ENCODE measurements at regions not wholly inside any gene's neighbourhood (a gene's known extent, or its start where the extent isn't known, plus 50 kb on each side); places are given as distances from the start of the nearest gene placed in this dataset.

GRCh38 chr12:74292351-74293194, 245.1 kb upstream of the ATXN7L3B start:
- 89% methylated on average over 30 of the region's 30 CpGs for WGBS
- DNase-seq (ENCODE audit: extremely low spot score) = no peak
- Histone ChIP-seq H3K4me1 (ENCODE audit: insufficient read depth) (no peaks in the 10 kb centered on the region), H3K27ac (ENCODE audit: low read depth) (no peak overlapping the region), H3K4me3 (ENCODE audit: low read depth, low read length) (no peak overlapping the region), H3K36me3 (ENCODE audit: insufficient read depth) (no peaks in the 10 kb centered on the region)

- H3K4me1 ChIP-seq (ENCODE audit: insufficient read depth) = no peaks in the 10 kb centered on the region
- no peak for DNase-seq (ENCODE audit: extremely low spot score)
- WGBS = 92% methylated on average over 15 of the region's 15 CpGs
- H3K27ac ChIP-seq (ENCODE audit: low read depth) = no peak overlapping the region
- H3K36me3 ChIP-seq (ENCODE audit: insufficient read depth) = no peaks in the 10 kb centered on the region
- H3K4me3 ChIP-seq (ENCODE audit: low read depth, low read length) = no peak overlapping the region
Measured at GRCh38 chr12:74293689-74294131, 243.9 kb upstream of the ATXN7L3B start.

GRCh38 chr12:74317078-74317601, 220.5 kb upstream of the ATXN7L3B start:
- H3K36me3 ChIP-seq (ENCODE audit: insufficient read depth) = no peaks in the 10 kb centered on the region
- DNase-seq (ENCODE audit: extremely low spot score) = peak; percentile 91
- H3K4me3 ChIP-seq (ENCODE audit: low read depth, low read length) = no peak overlapping the region
- WGBS = 15% methylated on average over 2 of the region's 2 CpGs
- H3K27ac ChIP-seq (ENCODE audit: low read depth) = no peak overlapping the region
- no peaks in the 10 kb centered on the region for H3K4me1 ChIP-seq (ENCODE audit: insufficient read depth)

- no peaks in the 10 kb centered on the region for H3K36me3 ChIP-seq (ENCODE audit: insufficient read depth)
- 18% methylated on average over 1 of the region's 1 CpG for WGBS
- no peaks in the 10 kb centered on the region for H3K4me1 ChIP-seq (ENCODE audit: insufficient read depth)
- no peak for DNase-seq (ENCODE audit: extremely low spot score)
- H3K4me3 ChIP-seq (ENCODE audit: low read depth, low read length) = no peak overlapping the region
- H3K27ac ChIP-seq (ENCODE audit: low read depth) = no peak overlapping the region
Measured at GRCh38 chr12:74317741-74318140, 219.9 kb upstream of the ATXN7L3B start.

- Histone ChIP-seq H3K36me3 (ENCODE audit: insufficient read depth) (no peaks in the 10 kb centered on the region), H3K4me1 (ENCODE audit: insufficient read depth) (no peaks in the 10 kb centered on the region), H3K4me3 (ENCODE audit: low read depth, low read length) (no peak overlapping the region), H3K27ac (ENCODE audit: low read depth) (no peak overlapping the region)
- DNase-seq (ENCODE audit: extremely low spot score) = no peak
- 75% methylated on average over 5 of the region's 5 CpGs for WGBS
Measured at GRCh38 chr12:74319886-74320285, 217.7 kb upstream of the ATXN7L3B start.

GRCh38 chr12:74321381-74321780, 216.3 kb upstream of the ATXN7L3B start:
- DNase-seq (ENCODE audit: extremely low spot score) = no peak
- H3K27ac ChIP-seq (ENCODE audit: low read depth) = no peak overlapping the region
- WGBS = 82% methylated on average over 6 of the region's 6 CpGs
- no peaks in the 10 kb centered on the region for H3K4me1 ChIP-seq (ENCODE audit: insufficient read depth)
- H3K4me3 ChIP-seq (ENCODE audit: low read depth, low read length) = no peak overlapping the region
- H3K36me3 ChIP-seq (ENCODE audit: insufficient read depth) = no peaks in the 10 kb centered on the region

GRCh38 chr12:74322792-74323191, 214.8 kb upstream of the ATXN7L3B start:
- H3K27ac ChIP-seq (ENCODE audit: low read depth) = no peak overlapping the region
- 54% methylated on average over 2 of the region's 2 CpGs for WGBS
- no peaks in the 10 kb centered on the region for H3K4me1 ChIP-seq (ENCODE audit: insufficient read depth)
- no peak for DNase-seq (ENCODE audit: extremely low spot score)
- no peaks in the 10 kb centered on the region for H3K36me3 ChIP-seq (ENCODE audit: insufficient read depth)
- no peak overlapping the region for H3K4me3 ChIP-seq (ENCODE audit: low read depth, low read length)

- DNase-seq (ENCODE audit: extremely low spot score) = no peak
- 72% methylated on average over 2 of the region's 2 CpGs for WGBS
- H3K4me3 ChIP-seq (ENCODE audit: low read depth, low read length) = no peak overlapping the region
- no peak overlapping the region for H3K27ac ChIP-seq (ENCODE audit: low read depth)
- H3K36me3 ChIP-seq (ENCODE audit: insufficient read depth) = no peaks in the 10 kb centered on the region
- H3K4me1 ChIP-seq (ENCODE audit: insufficient read depth) = no peaks in the 10 kb centered on the region
Measured at GRCh38 chr12:74328623-74329022, 209.0 kb upstream of the ATXN7L3B start.

GRCh38 chr12:74334780-74335179, 202.9 kb upstream of the ATXN7L3B start:
- no peak overlapping the region for H3K4me3 ChIP-seq (ENCODE audit: low read depth, low read length)

GRCh38 chr12:74337951-74338350, 199.7 kb upstream of the ATXN7L3B start:
- WGBS = 38% methylated on average over 1 of the region's 1 CpG
- no peak overlapping the region for H3K4me3 ChIP-seq (ENCODE audit: low read depth, low read length)
- H3K4me1 ChIP-seq (ENCODE audit: insufficient read depth) = no peaks in the 10 kb centered on the region
- no peak for DNase-seq (ENCODE audit: extremely low spot score)
- no peaks in the 10 kb centered on the region for H3K36me3 ChIP-seq (ENCODE audit: insufficient read depth)
- no peak overlapping the region for H3K27ac ChIP-seq (ENCODE audit: low read depth)

More at GRCh38 chr12:74334780-74335179, 202.9 kb upstream of the ATXN7L3B start:
- Histone ChIP-seq H3K27ac (ENCODE audit: low read depth) (no peak overlapping the region), H3K36me3 (ENCODE audit: insufficient read depth) (no peaks in the 10 kb centered on the region), H3K4me1 (ENCODE audit: insufficient read depth) (no peaks in the 10 kb centered on the region)
- no peak for DNase-seq (ENCODE audit: extremely low spot score)

- Histone ChIP-seq H3K4me1 (ENCODE audit: insufficient read depth) (no peaks in the 10 kb centered on the region), H3K4me3 (ENCODE audit: low read depth, low read length) (no peak overlapping the region), H3K27ac (ENCODE audit: low read depth) (no peak overlapping the region), H3K36me3 (ENCODE audit: insufficient read depth) (no peaks in the 10 kb centered on the region)
- DNase-seq (ENCODE audit: extremely low spot score) = no peak
- WGBS = 41% methylated on average over 2 of the region's 2 CpGs
Measured at GRCh38 chr12:74339211-74339610, 198.4 kb upstream of the ATXN7L3B start.

- WGBS = 48% methylated on average over 3 of the region's 3 CpGs
- Histone ChIP-seq H3K4me1 (ENCODE audit: insufficient read depth) (no peaks in the 10 kb centered on the region), H3K36me3 (ENCODE audit: insufficient read depth) (no peaks in the 10 kb centered on the region), H3K4me3 (ENCODE audit: low read depth, low read length) (no peak overlapping the region), H3K27ac (ENCODE audit: low read depth) (no peak overlapping the region)
- no peak for DNase-seq (ENCODE audit: extremely low spot score)
Measured at GRCh38 chr12:74349925-74350324, 187.7 kb upstream of the ATXN7L3B start.

- Histone ChIP-seq H3K36me3 (ENCODE audit: insufficient read depth) (no peaks in the 10 kb centered on the region), H3K4me1 (ENCODE audit: insufficient read depth) (no peaks in the 10 kb centered on the region), H3K27ac (ENCODE audit: low read depth) (no peak overlapping the region), H3K4me3 (ENCODE audit: low read depth, low read length) (no peak overlapping the region)
- 79% methylated on average over 6 of the region's 6 CpGs for WGBS
- no peak for DNase-seq (ENCODE audit: extremely low spot score)
Measured at GRCh38 chr12:74365178-74365964, 172.3 kb upstream of the ATXN7L3B start.

All from urinary bladder (tissue), 3 donors.